Erythroblast (primary cell): ENCODE measurements at regions not wholly inside any gene's neighbourhood (a gene's known extent, or its start where the extent isn't known, plus 50 kb on each side); places are given as distances from the start of the nearest gene placed in this dataset.

Experiments used
- GATA1 ChIP-seq: IDR thresholded peaks from 2 replicates; pipeline ENCODE4 v1.6.1; 2011; ENCODE audit warnings: low read depth, mild to moderate bottlenecking, control low read depth, low read length, moderate library complexity
- POLR2A ChIP-seq: IDR thresholded peaks from 2 replicates; pipeline ENCODE4 v1.6.1; 2011; ENCODE audit warnings: mild to moderate bottlenecking, low read length

DNA sequence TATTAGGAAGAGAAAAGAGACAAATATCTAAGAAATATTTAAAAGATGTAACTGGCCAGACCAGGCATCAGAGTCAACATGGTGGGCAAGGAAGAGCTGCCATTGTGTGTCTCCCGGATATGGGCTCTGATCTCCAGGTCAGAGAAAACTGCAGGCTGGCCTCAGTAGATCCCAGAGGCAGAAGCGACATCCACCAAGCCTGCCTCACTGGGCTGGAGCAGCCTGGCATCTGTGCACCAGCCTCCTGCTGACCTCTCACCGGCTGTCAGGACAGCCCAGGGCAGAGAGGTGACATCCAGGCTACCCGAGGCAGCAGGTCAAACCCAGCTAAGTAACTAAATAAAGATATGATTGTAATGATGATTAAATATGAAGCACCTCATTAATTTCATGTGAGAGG, 162.8 kb upstream of the TNRC6C start:
- TF ChIP-seq POLR2A (no peak), GATA1 (no peak)
